Neural crest cell (in vitro differentiated cells): ENCODE measurements at regions not wholly inside any gene's neighbourhood (a gene's known extent, or its start where the extent isn't known, plus 50 kb on each side); places are given as distances from the start of the nearest gene placed in this dataset.
"Not testable (repeated sequence)": the region's sequence is repeated elsewhere in the genome, so short reads cannot be mapped to it uniquely, and the experiment has no call there.

ENCODE experiments used
- DNase-seq: peaks from one replicate; pipeline ENCODE4 v3.0.0; 2021; ENCODE audit warnings: low read depth, mixed read lengths, low spot score
- H3K27ac Mint-ChIP-seq: one replicate; pipeline ENCODE4 v1.8.0; 2021; ENCODE audit warnings: mild to moderate bottlenecking, mixed read lengths; ENCODE audit not compliant: unreplicated experiment
- H3K27me3 Mint-ChIP-seq: 2 replicates; pipeline ENCODE4 v1.8.0; 2021; ENCODE audit warnings: low read depth, mild to moderate bottlenecking, mixed read lengths
- H3K36me3 Mint-ChIP-seq: 2 replicates; pipeline ENCODE4 v1.8.0; 2021; ENCODE audit warnings: low read depth, mild to moderate bottlenecking, mixed read lengths
- H3K4me1 Mint-ChIP-seq: 2 replicates; pipeline ENCODE4 v1.8.0; 2021; ENCODE audit warnings: mixed read lengths
- H3K4me3 Mint-ChIP-seq: one replicate; pipeline ENCODE4 v1.8.0; 2021; ENCODE audit warnings: mild to moderate bottlenecking, mixed read lengths
- H3K9me3 Mint-ChIP-seq: 2 replicates; pipeline ENCODE4 v1.8.0; 2021; ENCODE audit warnings: mixed read lengths
- TF ChIP-seq, protein P1 (sequence below): fragments of 200-600 bp; sonication (generic); conservative IDR thresholded peaks from 2 replicates; pipeline ENCODE4 v1.5.0; 2021; ENCODE audit warnings: antibody characterized with exemption, mild to moderate bottlenecking

DNA sequence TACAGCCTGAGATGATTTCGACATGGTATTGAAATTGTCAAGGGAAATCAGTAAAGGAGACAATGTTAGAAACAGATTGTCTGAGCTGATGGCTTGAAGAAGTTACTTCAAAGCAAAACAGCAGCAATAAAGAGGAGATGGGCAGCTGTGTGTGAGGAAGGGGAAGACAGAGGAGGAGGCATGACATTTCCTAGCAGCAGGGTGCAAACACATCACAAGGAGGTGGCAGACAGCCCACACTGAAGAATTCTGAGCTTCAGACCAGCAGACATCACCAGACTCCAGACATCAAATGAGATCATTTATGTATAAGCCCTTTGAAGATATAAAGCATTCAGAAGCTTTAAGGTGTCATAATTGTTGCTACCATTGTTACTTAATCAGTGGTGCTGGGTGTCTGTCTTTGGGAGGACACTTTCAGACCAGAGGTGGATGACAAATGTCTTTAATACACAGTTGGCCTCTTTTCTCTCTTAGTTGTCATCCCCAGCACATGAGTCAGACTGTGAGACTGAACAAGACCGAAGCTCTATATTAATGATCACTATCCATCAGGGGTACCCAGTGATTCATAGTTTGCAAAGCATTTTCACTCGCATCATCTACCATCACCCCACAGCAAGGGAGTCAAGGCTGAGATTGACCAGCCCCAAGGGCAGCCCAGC, 203.9 kb downstream of the MINAR1 start:
- DNase-seq, result no peak
- Mint-ChIP-seq H3K4me1 (peaks cover 19% of the 10 kb centered on the region), H3K4me3 (no peak overlapping the region), H3K27me3 (no peaks in the 10 kb centered on the region), H3K27ac (peak overlapping the region; percentile 44), H3K36me3 (no peaks in the 10 kb centered on the region), H3K9me3 (peaks cover 2% of the 10 kb centered on the region)
- TF ChIP-seq, protein P1, sequence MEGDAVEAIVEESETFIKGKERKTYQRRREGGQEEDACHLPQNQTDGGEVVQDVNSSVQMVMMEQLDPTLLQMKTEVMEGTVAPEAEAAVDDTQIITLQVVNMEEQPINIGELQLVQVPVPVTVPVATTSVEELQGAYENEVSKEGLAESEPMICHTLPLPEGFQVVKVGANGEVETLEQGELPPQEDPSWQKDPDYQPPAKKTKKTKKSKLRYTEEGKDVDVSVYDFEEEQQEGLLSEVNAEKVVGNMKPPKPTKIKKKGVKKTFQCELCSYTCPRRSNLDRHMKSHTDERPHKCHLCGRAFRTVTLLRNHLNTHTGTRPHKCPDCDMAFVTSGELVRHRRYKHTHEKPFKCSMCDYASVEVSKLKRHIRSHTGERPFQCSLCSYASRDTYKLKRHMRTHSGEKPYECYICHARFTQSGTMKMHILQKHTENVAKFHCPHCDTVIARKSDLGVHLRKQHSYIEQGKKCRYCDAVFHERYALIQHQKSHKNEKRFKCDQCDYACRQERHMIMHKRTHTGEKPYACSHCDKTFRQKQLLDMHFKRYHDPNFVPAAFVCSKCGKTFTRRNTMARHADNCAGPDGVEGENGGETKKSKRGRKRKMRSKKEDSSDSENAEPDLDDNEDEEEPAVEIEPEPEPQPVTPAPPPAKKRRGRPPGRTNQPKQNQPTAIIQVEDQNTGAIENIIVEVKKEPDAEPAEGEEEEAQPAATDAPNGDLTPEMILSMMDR, result no peak

DNA sequence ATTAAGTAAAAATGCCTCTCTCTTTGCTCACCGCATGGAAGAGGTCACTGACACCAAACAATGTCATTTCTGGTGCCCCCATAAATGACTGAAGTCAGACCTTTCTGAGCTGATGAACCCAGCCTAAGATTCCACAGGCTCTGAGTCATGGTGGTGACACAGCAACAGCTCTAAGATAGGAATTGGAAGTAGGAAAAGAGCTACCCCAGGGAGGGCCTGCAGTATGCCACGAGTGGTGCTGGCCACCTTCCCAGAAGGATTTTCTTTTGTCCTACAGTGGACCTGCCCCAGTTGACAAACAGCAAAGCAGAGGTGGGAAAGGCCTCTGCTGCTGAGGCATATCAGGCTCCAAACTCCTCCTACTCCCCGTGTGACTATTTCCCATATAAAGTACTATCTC, 208.1 kb downstream of the MINAR1 start:
- Mint-ChIP-seq H3K27ac (no peak overlapping the region), H3K27me3 (no peaks in the 10 kb centered on the region), H3K9me3 (peaks cover 6% of the 10 kb centered on the region), H3K36me3 (no peaks in the 10 kb centered on the region), H3K4me1 (peaks cover 13% of the 10 kb centered on the region), H3K4me3 (no peak overlapping the region)
- TF ChIP-seq, protein P1, result no peak
- no peak for DNase-seq

DNA sequence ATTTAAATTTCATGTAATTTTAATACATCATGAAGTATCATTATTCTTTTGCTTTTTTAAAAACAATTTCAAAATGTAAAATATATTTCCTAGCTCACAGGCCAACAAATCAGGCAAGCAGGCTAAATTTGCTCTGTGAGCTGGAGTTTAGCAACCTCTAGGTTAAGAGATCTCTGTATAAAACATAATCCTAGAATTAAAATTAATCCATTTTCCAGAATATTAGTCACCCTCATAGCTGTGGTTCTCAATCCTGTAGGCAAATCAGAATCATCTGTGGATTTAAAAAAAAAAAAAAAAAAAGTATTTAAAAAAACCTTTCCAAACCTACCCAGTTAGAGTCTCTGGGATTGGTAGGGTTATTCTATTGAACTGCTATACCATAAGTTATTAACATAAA, 209.7 kb downstream of the MINAR1 start:
- H3K27me3 Mint-ChIP-seq, result no peaks in the 10 kb centered on the region
- no peak for DNase-seq
- H3K27ac Mint-ChIP-seq, result no peak overlapping the region
- H3K36me3 Mint-ChIP-seq, result no peaks in the 10 kb centered on the region
- TF ChIP-seq, protein P1, result no peak
- no peak overlapping the region for H3K4me3 Mint-ChIP-seq
- peaks cover 9% of the 10 kb centered on the region for H3K9me3 Mint-ChIP-seq
- H3K4me1 Mint-ChIP-seq, result no peaks in the 10 kb centered on the region

DNA sequence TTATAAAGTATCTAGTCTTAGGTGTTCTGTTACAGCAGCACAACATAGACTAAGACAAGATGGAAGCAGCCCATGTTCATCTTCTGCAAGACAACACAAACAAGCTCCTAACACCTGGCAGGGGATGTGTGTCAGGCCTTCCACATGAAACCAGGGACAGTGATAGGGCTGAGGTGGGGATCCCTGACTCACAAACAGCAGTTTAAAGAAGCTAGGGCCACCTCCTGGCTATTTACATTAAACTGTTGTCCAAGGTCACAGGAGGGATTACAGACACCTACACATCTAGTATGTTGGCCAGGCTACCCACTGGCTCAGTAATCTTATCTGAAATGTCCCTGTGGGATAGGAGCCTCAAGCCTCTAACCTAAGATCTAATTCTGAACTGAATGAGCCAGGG, 211.3 kb downstream of the MINAR1 start:
- no peak overlapping the region for H3K27ac Mint-ChIP-seq
- H3K9me3 Mint-ChIP-seq, result peaks cover 10% of the 10 kb centered on the region
- TF ChIP-seq, protein P1, result no peak
- H3K4me3 Mint-ChIP-seq, result no peak overlapping the region
- no peaks in the 10 kb centered on the region for H3K27me3 Mint-ChIP-seq
- H3K36me3 Mint-ChIP-seq, result no peaks in the 10 kb centered on the region
- no peaks in the 10 kb centered on the region for H3K4me1 Mint-ChIP-seq
- no peak for DNase-seq

DNA sequence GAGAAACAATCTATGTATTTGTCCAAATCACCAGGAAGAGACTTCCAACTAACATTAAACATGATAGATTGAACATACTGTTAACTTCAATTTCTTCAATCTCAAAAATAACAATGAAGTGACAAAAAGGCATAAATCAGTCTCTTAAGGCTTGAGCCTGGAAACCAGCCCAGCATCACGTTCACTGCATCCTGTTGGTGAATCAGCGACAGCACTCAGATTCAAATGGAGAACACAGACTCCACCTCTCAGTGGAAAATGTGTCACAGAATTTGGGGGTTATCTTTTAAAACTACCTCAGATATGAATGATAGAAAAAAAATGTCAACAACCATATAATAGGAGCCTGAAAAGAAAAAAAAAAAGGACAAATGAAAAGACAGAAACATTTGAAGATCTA, 212.0 kb downstream of the MINAR1 start:
- no peaks in the 10 kb centered on the region for H3K36me3 Mint-ChIP-seq
- TF ChIP-seq, protein P1, result no peak
- H3K27me3 Mint-ChIP-seq, result no peaks in the 10 kb centered on the region
- peaks cover 10% of the 10 kb centered on the region for H3K9me3 Mint-ChIP-seq
- no peaks in the 10 kb centered on the region for H3K4me1 Mint-ChIP-seq
- no peak overlapping the region for H3K27ac Mint-ChIP-seq
- no peak overlapping the region for H3K4me3 Mint-ChIP-seq
- DNase-seq, result no peak

DNA sequence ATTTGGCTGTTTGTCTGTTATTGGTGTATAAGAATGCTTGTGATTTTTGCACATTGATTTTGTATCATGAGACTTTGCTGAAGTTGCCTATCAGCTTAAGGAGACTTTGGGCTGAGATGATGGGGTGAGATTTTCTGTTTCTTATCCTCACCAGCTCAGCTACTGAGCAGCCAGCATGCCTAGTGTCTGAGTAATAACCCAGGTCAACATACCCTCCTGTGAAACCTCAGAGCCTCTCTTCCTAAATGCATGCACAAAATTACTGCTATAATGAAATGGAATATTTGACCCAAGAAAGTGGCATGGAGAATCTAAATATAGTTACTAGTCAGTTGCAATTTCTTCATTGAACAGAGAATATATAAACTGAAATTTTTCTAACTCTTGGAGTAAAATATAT, 220.8 kb downstream of the MINAR1 start:
- H3K4me1 Mint-ChIP-seq, DNase-seq, H3K36me3 Mint-ChIP-seq, H3K27ac Mint-ChIP-seq, H3K9me3 Mint-ChIP-seq, H3K4me3 Mint-ChIP-seq, H3K27me3 Mint-ChIP-seq: not testable (repeated sequence)
